ENCODE measurements at regions not wholly inside any gene's neighbourhood (a gene's known extent, or its start where the extent isn't known, plus 50 kb on each side); places are given as distances from the start of the nearest gene placed in this dataset.

GRCh38 chr5:102139029-102139428 is 157.1 kb downstream of the SLCO4C1 start:
- 7% methylated on average over 2 of the region's 2 CpGs for WGBS (ENCODE audit: low lambda C conversion rate)
- no peaks in the 10 kb centered on the region for H3K27me3 ChIP-seq (ENCODE audit: insufficient read depth)
- H3K9ac ChIP-seq: no peak overlapping the region
- H3K4me2 ChIP-seq: no peak overlapping the region
- TF ChIP-seq SMC3 (IDR thresholded peaks at IDR 0.05; ENCODE audit: low read depth, low read length): no peak
- TF ChIP-seq JUND (IDR thresholded peaks at IDR 0.05): no peak
- TF ChIP-seq RFX5 (IDR thresholded peaks at IDR 0.05; ENCODE audit: low read length): no peak
- TF ChIP-seq TAF1 (IDR thresholded peaks at IDR 0.05; ENCODE audit: borderline replicate concordance, low read depth, low read length): no peak
- TF ChIP-seq FOXJ3 (CRISPR knock-in tag; IDR thresholded peaks at IDR 0.05): no peak
- no peak for TF ChIP-seq GABPA (IDR thresholded peaks at IDR 0.05; ENCODE audit: low read depth)
- TF ChIP-seq REST (IDR thresholded peaks at IDR 0.05; ENCODE audit: low read depth, low read length): no peak
- no peak for TF ChIP-seq NRF1 (IDR thresholded peaks at IDR 0.05; ENCODE audit: low read depth, low read length)
- DNase-seq: no peak
- H3K36me3 ChIP-seq (replicated peaks in 1 of 2; ENCODE audit: control insufficient read depth in 1 of 2, insufficient read depth in 2 of 2, low read length in 1 of 2): no peaks in the 10 kb centered on the region
- no peaks in the 10 kb centered on the region for H3K79me2 ChIP-seq (ENCODE audit: insufficient read depth)
- H3K4me1 ChIP-seq (ENCODE audit: control insufficient read depth in 1 of 2, insufficient read depth in 2 of 2, low read depth in 1 of 2, low read length in 1 of 2): no peaks in the 10 kb centered on the region
- no peak overlapping the region for H3K4me3 ChIP-seq (ENCODE audit: low read depth in 2 of 2, low read length in 1 of 2)
- CTCF ChIA-PET: no interaction called here
- H3K9me2 ChIP-seq: no peaks in the 10 kb centered on the region
- no peaks in the 10 kb centered on the region for H4K20me1 ChIP-seq (ENCODE audit: insufficient read depth)
- no peak overlapping the region for H3K27ac ChIP-seq (ENCODE audit: low read depth in 2 of 2, low read length in 1 of 2)
- POLR2A ChIA-PET: no interaction called here
- H3F3A ChIP-seq (replicated peaks; ENCODE audit: insufficient read depth): no peaks in the 10 kb centered on the region
- H3K9me3 ChIP-seq: no peaks in the 10 kb centered on the region
- H2AFZ ChIP-seq (ENCODE audit: low read depth): no peak overlapping the region

- Histone ChIP-seq H3K4me2 (no peak overlapping the region), H3K79me2 (ENCODE audit: insufficient read depth) (no peaks in the 10 kb centered on the region), H3K9me3 (no peaks in the 10 kb centered on the region), H3K27ac (ENCODE audit: low read depth in 2 of 2, low read length in 1 of 2) (no peak overlapping the region), H3K9me2 (no peaks in the 10 kb centered on the region), H4K20me1 (ENCODE audit: insufficient read depth) (no peaks in the 10 kb centered on the region), H3F3A (replicated peaks; ENCODE audit: insufficient read depth) (no peaks in the 10 kb centered on the region), H3K27me3 (ENCODE audit: insufficient read depth) (no peaks in the 10 kb centered on the region), H3K9ac (no peak overlapping the region), H3K4me3 (ENCODE audit: low read depth in 2 of 2, low read length in 1 of 2) (no peak overlapping the region), H3K4me1 (ENCODE audit: control insufficient read depth in 1 of 2, insufficient read depth in 2 of 2, low read depth in 1 of 2, low read length in 1 of 2) (no peaks in the 10 kb centered on the region), H3K36me3 (replicated peaks in 1 of 2; ENCODE audit: control insufficient read depth in 1 of 2, insufficient read depth in 2 of 2, low read length in 1 of 2) (no peaks in the 10 kb centered on the region), H2AFZ (ENCODE audit: low read depth) (no peak overlapping the region)
- 50% methylated on average over 4 of the region's 4 CpGs for WGBS (ENCODE audit: low lambda C conversion rate)
- ChIA-PET POLR2A (no interaction called here), CTCF (no interaction called here)
- DNase-seq: no peak
- TF ChIP-seq TAF1 (IDR thresholded peaks at IDR 0.05; ENCODE audit: borderline replicate concordance, low read depth, low read length) (no peak), PBX3 (IDR thresholded peaks at IDR 0.05) (no peak), IRF3 (IDR thresholded peaks at IDR 0.05; ENCODE audit: low read depth, low read length) (no peak)
These were observed 157.8 kb downstream of the SLCO4C1 start for GRCh38 chr5:102138243-102138653.

All from SK-N-SH (cell line).